Activated CD4-positive, alpha-beta T cell treated with anti-CD3 and anti-CD28 coated beads for 48 hours (primary cell): ENCODE measurements at regions not wholly inside any gene's neighbourhood (a gene's known extent, or its start where the extent isn't known, plus 50 kb on each side); places are given as distances from the start of the nearest gene placed in this dataset.
"Not testable (repeated sequence)": the region's sequence is repeated elsewhere in the genome, so short reads cannot be mapped to it uniquely, and the experiment has no call there.

Source experiments
- DNase-seq: peaks from one replicate; pipeline ENCODE4 v3.0.0-alpha.2; 2020

DNA sequence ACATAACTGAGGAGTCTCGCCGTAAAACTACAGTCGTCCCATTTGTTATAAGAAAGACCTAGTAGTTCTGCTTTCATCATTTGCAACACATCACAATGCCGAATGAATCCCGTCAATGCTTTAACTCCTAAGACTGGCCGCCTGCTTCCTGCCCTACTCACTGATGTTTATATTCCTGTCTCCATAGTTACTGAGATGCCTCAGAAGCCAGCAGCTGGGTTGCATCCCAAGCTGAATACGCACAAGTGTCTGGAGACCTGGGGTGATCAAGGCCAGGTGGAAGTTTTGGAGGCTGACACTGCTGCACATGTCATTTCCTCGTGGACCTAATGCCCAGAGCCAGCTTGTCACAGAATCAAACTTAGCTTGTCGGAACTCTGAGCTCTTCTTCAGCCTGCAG lies 95.2 kb upstream of the UBE2E1 start:
- no peak for DNase-seq

DNA sequence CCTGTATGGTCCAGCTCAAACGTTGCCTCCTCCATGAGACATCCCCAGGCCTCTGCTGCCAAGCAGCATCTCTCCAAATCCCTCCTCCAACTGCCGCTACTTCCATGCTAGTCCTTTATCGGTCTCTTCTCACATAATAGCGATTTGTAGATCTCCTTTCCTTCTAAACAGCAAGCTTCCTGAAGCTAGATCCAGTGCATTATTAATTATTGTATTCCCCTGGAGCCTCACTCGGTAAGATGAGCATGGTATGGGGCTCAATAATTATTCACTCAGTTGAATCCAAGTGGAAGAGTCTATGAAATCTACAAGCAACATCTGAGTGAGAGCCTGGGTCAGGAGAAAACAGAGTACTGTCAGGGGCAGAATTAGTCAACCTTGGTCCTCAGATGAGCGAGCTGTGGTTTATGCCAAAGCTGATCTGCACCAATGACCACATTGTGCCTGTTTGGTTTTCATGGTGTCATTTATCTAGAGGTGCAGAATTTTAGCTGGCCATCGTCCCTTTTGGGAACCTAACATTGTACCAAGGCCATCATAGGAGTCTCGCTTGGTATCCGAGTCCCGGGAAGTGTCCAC lies 93.8 kb upstream of the UBE2E1 start:
- no peak for DNase-seq

DNA sequence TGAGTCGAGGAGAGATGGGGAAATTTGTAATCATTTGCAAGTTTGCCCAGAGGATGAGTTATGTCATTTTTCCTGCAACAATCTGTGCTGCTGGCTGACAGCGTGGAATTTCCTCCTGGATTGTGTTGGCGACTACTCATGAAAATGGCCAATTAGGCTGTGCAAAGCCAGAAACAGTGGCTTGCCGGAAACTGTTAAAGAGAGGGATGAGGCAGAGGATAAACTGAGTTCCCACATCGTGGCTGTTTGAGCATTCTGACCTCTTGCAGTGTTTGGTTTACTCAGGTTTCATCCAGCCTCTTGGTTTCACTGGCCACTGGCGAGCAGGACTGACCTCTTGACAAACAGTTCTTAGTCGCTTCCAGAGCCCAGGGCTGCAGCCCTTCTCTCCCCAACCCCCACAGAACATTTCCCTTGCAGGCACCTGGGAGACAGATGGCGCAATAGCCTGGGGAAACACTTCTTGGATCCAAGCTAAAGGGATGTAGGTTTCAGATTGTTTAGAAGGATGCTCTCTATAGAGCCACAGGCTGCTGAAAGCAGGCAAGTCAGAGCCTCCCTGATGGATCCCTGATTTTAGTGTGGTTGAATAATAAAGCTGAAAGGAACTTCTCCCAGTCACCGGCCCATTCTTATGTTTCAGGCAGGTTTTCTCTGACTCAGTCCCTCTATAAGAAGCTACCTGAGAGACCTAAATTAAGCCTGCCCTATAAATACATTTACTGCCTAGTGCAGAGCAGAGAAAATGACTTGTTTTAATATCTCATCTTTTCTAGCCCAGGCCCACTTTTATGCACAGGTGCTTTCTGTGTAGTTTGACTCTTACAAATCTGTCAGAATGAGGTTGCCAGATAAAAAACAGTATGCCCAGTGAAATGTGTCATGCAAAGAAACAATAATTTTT lies 92.8 kb upstream of the UBE2E1 start:
- DNase-seq: no peak

DNA sequence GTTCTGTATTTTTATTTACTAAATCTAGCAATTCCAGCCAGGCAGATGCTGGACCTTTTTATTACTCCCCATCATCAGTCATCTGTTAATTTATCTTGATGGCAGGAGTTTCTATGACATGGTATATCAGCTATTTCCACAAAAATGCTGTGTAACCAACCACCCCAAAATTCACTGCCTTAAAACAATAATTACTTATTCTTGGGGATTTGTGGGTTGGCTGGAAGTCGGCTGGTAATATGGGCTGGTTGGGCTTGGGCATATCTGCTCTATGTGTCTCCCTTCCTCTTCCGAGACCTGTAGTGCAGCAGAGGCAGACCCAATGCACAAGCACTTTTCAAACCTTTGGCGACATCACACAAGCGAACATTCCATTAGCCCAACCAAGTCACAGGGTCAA lies 92.1 kb upstream of the UBE2E1 start:
- DNase-seq: no peak

DNA sequence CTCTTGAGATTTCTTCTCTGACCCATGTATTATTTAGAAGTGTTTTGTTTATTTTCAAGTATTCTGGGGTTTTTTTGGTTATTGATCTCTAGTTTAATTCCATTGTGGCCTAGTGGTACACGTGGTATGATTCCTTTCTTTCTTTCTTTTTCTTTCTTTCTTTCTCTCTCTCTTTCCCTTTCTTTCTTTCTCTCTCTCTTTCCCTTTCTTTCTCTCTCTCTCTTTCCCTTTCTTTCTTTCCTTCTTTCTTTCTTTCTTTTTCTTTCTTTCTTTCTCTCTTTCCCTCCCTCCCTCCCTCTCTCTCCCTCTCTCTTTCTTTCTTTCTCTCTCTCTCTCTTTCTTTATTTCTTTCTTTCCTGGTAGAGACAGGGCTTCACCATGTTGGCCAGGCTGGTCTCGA lies 85.7 kb upstream of the UBE2E1 start:
- no peak for DNase-seq

DNA sequence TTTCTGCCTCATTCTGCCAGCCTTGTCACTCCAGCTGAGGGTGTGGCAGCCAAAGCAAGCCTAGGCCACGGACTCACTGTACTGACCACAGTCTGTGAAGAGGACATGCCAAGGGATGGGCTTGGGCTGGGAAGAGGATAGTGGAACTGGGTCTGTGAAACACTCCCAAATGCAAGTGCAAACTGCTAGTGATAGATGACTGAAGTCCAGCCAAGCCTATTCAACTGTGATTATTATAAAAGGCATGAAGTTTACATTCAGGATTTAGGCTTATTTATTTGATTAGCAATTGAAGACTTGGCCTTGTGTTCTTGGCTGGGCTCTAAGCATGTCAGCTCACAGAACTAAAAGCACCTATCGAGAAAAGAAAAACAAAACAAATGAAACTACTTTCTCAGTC lies 84.9 kb upstream of the UBE2E1 start:
- DNase-seq: no peak

DNA sequence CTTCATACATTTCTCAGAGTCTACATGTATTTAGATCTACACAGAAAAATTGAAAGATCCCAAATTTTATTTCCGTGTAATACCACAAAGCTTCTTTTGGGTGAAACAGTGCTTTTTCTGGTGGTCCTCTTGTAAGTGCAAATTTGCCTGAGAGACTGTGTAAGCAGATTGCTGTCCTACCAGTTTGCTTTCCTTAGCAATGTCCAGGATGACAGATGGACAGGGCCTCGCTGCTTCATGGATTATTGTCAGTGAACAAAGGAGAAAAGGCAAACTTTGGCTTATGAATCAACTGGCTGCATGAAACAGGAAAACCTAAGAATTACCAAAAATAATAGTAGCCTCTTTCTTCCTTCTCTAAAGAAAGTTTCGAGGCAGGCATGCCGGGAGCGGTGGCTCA lies 82.6 kb upstream of the UBE2E1 start:
- DNase-seq: no peak

DNA sequence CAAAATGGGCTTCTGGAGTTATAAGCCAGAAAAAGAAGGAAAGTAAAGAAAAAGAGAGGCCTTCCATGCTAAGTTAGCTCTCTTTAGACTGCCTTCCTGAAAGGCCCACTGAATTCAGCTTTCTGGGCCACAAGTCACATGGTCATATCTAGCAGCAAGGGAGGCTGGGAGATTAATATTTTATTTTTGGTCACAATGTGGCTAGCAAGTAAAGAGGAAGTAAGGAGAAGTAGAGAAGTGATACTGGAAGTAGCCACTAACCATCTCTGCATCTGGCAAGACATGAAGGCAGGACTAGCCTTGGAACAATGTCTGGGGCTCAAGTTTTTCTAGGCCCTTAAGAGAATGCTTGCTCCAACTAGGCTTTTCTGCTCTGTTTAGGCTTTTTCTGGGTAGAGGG lies 81.8 kb upstream of the UBE2E1 start:
- DNase-seq: no peak

DNA sequence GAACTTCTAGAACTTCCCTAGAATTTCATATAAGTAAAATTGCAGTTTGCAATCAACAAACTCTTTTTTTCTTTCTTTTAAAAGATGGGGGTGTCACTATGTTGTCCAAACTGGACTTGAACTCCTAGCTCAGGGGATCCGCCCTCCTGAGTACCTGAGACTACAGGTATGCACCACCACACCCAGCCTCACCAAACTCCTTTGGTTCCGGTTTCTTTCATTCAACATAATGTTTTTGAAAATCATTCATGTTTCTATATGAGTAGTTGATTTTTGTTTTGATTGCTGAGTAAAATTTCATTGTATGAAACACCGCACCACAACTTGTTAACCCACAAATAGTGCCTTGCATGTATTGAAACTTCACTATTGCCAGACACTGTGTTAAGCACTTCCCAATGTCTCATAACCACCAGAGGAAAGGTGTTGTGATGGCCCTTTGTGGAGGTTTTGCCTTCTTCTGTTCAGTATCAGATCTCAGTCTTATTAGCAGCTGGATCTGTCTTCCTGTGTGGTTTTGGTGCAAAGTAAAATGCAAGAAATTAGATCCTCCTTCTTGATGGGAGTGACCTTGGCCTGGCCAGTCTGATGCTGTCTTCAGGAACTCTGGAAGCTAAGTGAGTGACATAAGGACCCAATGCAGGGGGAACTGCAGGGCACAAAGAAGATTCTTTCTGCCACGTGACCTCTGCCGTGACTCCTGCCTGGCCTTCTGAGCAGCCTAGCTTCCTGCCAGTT lies 78.8 kb upstream of the UBE2E1 start:
- peak; percentile 10 for DNase-seq

DNA sequence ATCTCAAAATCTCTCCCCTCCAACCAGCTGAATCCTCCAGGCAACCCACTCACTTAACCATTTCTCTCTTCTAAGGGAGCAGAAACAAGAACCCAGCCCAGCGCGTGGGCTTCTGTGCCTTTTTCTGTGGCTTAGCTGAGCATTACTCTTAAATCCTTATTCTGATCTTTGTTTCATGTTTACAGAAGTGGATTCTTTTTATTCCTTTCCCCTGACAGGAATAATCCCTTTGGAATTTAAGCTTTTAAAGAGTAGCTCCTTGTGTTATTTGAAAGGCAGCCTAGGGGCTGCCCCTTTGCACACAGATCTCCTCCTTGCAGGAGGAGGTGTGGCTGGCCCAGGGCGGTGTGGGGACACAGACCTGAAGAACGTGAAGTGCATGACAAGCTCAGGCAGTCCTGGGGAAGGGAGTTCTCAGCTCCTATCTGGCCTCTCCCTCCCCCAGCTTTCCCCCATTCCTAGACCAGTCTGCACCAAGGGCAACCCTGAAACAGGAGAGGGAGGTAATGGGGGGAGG lies 77.1 kb upstream of the UBE2E1 start:
- DNase-seq: no peak

DNA sequence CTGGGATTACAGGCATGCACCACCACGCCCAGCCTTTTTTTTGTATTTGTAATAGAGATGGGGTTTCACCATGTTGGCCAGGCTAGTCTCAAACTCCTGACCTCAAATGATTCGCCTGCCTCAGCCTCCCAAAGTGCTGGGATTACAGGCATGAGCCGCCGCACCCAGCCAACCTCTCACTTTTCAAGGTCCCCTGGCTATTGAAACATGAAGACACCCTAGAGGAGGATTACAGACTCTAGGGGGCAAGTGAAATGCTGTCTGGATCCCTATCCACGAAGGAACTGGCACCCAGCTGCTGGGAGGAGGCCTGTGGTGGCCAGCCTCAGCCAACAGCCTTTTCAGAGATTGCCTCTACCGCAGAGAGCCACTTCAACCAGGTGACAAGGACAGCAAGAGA lies 76.4 kb upstream of the UBE2E1 start:
- DNase-seq: not testable (repeated sequence)

DNA sequence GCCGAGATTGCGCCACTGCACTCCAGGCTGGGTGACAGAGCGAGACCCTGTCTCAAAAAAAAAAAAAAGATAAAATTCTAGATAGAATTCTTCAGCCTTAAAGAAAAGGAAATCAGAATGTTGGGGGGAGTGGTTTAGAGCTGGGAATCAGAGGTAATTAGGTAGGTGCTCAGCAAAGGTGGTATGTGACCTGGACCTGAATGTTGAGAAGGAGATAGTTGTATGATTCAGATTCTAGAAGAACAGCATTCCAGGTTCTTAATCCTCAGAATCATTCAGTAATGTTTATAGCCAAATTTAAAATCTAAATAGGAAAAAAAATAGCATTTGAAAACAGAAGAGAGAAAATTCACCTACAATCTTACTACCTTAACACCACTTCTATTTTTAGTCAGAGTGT lies 71.3 kb upstream of the UBE2E1 start:
- no peak for DNase-seq

DNA sequence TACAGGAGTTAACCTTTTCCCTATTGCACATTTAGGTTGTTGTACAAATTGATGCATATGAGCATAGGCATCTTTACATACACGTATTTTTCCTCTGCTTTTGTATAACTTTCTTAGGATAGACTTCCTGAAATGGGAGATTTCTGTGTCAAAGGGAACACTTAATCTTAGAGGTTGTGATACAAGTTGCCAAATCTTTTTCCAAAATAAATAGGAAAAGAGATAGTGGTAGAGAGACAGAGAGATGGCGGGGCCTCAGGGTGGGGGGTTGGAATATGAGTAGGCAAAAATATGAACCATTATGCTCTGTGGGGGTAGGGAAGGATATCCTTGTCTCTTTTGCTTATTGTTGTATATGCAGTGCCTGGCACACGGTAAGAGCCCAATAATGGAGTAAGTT lies 70.7 kb upstream of the UBE2E1 start:
- no peak for DNase-seq

DNA sequence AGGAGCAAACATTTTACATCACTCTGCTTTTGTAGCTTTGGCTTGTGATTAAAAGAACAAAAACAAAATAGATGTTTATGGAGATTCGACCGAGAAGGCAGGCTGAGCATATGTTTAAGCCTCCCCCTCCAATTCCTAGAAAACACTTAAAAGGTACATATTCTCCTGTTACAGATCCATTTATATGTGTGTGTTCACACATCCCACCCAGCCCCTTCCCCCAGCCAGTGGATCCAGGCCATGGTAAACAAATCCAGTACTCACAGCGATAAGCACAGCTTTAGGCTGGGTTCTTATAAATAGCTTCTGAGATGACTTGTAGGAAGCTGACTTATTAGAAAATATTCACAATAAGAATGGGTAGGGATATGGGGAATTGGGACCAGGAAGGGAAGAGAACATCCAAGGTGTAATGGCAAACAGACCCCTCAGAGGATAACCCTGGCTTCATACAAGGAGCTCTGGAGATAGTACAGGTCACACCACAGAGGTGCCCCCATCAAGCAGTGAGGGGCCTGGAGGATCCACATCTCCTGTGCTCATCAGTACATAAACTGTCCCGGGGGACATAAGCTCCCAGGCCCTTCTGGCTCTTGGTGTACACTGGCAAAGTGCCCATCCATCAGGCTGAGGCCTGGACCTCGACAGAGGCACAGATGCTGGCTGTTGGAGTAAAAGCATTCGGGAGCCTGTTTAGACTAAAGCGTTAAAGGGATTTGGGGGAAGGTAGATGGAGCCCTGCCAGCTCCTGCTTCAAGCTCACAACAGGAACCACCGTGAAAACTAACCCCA lies 70.0 kb upstream of the UBE2E1 start:
- no peak for DNase-seq

DNA sequence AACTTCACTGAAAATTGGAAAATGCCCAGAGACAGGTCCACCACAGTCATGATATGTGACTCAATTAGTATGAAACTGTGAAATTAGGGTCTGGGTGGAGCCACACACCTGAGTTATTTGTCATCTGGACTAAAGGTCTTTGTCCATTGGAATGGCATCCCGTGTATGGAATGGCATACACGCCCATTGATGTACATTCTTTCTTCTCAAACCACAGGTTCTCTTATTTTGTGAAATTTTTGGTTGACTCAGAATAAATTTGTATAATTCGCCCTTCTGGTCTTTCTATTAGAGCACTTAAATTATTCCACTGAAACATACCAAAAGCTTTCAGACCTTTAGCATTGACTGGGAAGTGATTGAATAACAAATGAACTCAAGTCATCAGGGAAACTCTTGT lies 66.8 kb upstream of the UBE2E1 start:
- DNase-seq: no peak

DNA sequence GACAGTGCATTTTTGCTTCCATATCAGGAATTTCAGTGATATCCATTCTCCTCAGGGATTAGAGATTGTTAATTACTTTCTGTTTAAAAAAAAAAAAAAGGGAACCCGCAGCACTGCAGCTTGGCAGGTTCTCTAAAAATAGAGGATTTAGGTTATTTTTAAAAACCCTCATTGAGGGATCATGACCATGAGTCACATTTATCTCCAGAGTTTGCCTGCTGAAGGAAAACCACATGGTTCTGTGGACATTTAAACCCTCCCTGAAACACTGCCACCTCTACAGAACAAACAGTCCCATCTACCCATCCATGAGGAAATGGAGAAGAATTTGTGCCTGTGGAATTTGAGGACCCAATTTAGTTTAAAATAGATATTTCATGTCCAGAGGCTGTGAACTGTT lies 66.2 kb upstream of the UBE2E1 start:
- DNase-seq: no peak

DNA sequence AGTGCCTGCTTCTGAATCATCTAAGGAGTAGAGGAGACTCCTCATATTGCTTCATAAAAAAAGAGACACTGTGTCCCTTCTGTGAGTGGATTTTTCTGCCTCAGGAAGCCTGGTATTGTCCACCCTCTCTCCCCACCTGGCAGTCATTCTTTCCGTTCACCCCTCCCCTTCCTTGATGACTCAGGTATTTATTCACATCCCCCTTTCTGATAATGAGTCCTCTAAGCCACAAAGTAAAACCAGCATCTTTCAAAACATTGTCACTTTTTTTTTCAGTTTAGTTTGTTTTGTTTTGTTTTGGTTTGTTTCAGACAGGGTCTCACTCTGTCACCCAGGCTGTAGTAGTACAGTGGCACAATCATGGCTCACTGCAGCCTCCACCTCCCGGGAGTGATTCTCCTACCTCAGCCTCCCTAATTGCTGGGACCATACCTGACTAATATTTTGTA lies 65.2 kb upstream of the UBE2E1 start:
- peak; percentile 63 for DNase-seq

DNA sequence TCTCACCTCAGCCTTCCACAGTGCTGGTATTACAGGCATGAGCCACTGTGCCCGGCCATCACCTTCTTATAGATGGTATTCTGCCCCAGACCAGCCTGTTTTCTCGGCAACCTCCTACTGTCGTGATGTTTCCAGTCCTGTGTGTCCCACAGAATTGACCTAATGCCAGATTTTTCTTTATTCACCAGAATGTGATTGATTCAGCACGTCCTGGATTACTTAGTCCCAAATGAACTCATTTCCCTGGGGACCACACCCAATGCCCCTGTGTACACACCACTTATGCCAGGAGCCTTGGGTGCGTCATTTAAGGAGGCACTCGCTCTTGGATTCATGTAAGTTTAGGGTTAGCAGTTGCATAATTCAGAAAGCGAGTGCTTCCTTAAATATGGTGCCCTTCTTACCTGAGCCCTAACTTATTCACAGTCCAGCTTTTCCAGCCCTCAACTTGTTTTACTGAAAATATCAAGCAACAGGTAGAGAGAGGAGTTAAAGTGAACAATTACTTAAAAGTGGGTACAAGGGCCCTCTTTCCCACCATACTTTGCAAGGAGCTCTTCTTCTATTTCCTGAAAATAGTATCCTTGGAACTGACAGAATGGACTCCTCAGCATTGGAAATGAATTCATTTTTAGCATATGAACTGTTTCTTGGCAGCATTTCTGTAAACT lies 64.6 kb upstream of the UBE2E1 start:
- no peak for DNase-seq

DNA sequence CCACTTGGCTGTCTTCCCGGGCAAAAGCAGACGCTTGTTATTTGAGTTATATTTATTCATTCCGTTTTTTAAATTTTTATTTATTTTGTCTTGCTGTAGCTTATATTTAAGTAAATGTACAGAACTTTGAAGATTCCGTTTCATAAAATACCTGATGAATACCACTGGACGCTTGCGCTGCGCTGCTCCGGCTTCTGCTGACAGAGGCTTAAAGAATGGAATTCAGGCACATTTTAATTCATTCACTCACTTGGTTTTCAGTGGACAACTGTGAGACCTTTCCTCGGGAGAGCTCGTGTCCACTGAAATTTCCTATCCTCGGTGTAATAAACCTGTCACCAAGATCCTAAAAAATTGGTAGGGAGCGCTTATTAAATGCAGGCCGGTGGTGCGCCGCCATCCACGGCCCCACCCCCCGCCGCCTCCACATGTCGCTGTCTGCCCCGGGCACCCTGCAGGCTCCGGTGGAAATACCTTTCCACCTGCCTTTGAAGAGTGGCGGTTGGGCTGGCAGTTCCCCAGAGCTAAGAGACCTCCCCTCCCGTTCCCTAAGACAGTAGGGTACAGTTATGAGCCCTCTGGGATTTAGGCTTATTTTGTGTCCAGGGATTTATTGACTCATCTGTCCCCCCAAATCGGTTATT lies 62.5 kb upstream of the UBE2E1 start:
- no peak for DNase-seq

DNA sequence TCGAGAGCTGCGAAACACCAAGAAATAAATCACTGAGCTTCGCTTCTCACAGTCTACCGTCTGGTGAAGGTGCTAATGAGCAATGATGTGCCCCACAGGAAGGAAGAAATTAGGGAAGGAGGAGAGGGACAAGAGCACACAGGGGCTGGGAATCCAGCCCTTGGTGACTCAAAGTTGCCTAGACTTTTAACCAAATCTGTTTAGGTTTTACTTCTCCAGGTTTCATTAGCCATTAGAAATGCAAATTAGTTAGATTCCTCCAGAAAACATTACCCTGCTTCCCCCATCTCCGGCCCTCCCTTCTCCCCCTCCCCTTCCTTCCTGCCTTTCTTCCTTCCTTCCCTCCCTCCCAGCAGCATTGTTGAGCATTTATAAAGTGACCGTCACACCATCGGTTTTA lies 59.3 kb upstream of the UBE2E1 start:
- no peak for DNase-seq

DNA sequence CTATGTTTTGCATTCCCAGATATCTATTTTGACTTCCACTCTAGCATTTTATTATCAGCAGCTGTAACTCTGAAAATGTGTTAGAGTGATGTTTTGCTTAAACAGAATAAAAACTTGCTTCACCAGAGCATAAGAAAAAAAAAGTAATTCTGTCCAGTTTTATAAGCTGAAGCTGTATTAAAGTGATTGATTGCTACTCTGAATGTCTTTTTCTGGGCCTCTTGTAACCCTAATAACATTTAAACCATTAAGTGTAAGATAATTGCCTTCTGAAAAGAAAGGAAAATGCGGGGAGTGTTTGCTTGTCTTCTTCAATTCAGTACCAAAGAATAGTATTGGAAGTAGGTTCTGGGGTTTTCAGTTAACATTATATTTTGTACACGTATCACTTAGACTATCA lies 57.9 kb upstream of the UBE2E1 start:
- DNase-seq: no peak
